ENCODE measurements at regions not wholly inside any gene's neighbourhood (a gene's known extent, or its start where the extent isn't known, plus 50 kb on each side); places are given as distances from the start of the nearest gene placed in this dataset.

- TF ChIP-seq E4F1 (IDR thresholded peaks at IDR 0.05; ENCODE audit: borderline replicate concordance, partially characterized antibody) (no peak), ZNF217 (IDR thresholded peaks at IDR 0.05) (no peak), NFYA (IDR thresholded peaks at IDR 0.05; ENCODE audit: borderline replicate concordance, low read depth, low read length) (no peak)
Measured at GRCh38 chr12:79514730-79515529, 175.8 kb downstream of the PAWR start (continued).

- in situ Hi-C loops (cut with MboI) (no loop called here), intact Hi-C loops (cut with micrococcal nuclease; ENCODE audit: unreplicated experiment) (no loop called here)
- no peak overlapping the region for H3K4me2 ChIP-seq (ENCODE audit: control insufficient read depth, insufficient read depth)
- WGBS (ENCODE audit: insufficient coverage, insufficient replicate concordance, low lambda C conversion rate, missing lambda C conversion rate), result 59% methylated on average over 6 of the region's 6 CpGs
- ChIA-PET POLR2A (no interaction called here), RAD21 (ENCODE audit: unreplicated experiment) (no interaction called here), CTCF (no interaction called here), SMC1A (ENCODE audit: uncharacterized antibody, unreplicated experiment) (interaction anchor here (1.2 kb wide), 1 partner anchor 204 kb away, joined by 3 read pairs; no protein-coding TSS in a partner anchor)
- H3K4me3 ChIP-seq, result no peak overlapping the region
- TF ChIP-seq MXI1 (IDR thresholded peaks at IDR 0.05; ENCODE audit: low read depth, low read length) (no peak), NFYA (IDR thresholded peaks at IDR 0.05; ENCODE audit: borderline replicate concordance, low read depth, low read length) (no peak), HDGF (IDR thresholded peaks at IDR 0.05) (no peak), SRF (IDR thresholded peaks at IDR 0.05; ENCODE audit: low read depth in 2 of 2, low read length in 2 of 2) (no peak), ATF2 (IDR thresholded peaks at IDR 0.05; ENCODE audit: low read length) (no peak), EED (IDR thresholded peaks at IDR 0.05; ENCODE audit: low read depth) (no peak), CTCF (IDR thresholded peaks at IDR 0.05 in 2 of 3, conservative IDR thresholded peaks at IDR 0.05 in 1 of 3; ENCODE audit: control insufficient read depth in 2 of 3, extremely low read depth in 1 of 3, insufficient read depth in 1 of 3, low read depth in 3 of 3, low read length in 3 of 3) (peak; percentile 12 to 30 (median 24); a peak in 2 of 6 replicates), RAD21 (IDR thresholded peaks at IDR 0.05; ENCODE audit: insufficient read depth, low read depth, low read length) (no peak), EP300 (IDR thresholded peaks at IDR 0.05; ENCODE audit: borderline replicate concordance in 1 of 2, control insufficient read depth in 1 of 2, low read depth in 2 of 2, low read length in 2 of 2) (no peak)
- no peak overlapping the region for H3K27ac ChIP-seq (ENCODE audit: control insufficient read depth, insufficient read depth)
- H3K9me3 ChIP-seq (replicated peaks; ENCODE audit: control insufficient read depth, insufficient read depth, low read length), result no peaks in the 10 kb centered on the region; the same call in 2 of the 3 replicates
- ATAC-seq (peak; percentile 36; the same call in 2 of the 3 replicates), FAIRE-seq (no peak), DNase-seq (ENCODE audit: low read depth, low spot score) (no peak)
- H3K27me3 ChIP-seq (replicated peaks in 1 of 2; ENCODE audit: control insufficient read depth in 2 of 2, insufficient read depth in 2 of 2, low read length in 1 of 2), result no peaks in the 10 kb centered on the region
- no peaks in the 10 kb centered on the region for H4K20me1 ChIP-seq (ENCODE audit: control insufficient read depth, insufficient read depth)
- H2AFZ ChIP-seq (ENCODE audit: control insufficient read depth, low read depth, low read length), result no peak overlapping the region
- no peak overlapping the region for H3K9ac ChIP-seq (ENCODE audit: control insufficient read depth, insufficient read depth, low read length)
- no peaks in the 10 kb centered on the region for H3K4me1 ChIP-seq (ENCODE audit: control insufficient read depth, insufficient read depth, low read length)
- H3K79me2 ChIP-seq (ENCODE audit: control insufficient read depth, insufficient read depth, low read length), result no peaks in the 10 kb centered on the region
- BruUV-seq (replicated peaks), result no TSS peak
- H3K36me3 ChIP-seq (ENCODE audit: control insufficient read depth in 2 of 2, insufficient read depth in 2 of 2, low read length in 1 of 2), result no peaks in the 10 kb centered on the region
Measured at GRCh38 chr12:79512068-79512467, 178.7 kb downstream of the PAWR start.
